Peyer's patch (tissue), 4 donors: ENCODE measurements at regions not wholly inside any gene's neighbourhood (a gene's known extent, or its start where the extent isn't known, plus 50 kb on each side); places are given as distances from the start of the nearest gene placed in this dataset.

Experiments used
- CTCF ChIP-seq, 6 experiments: fragments of 450-650 bp in 4 of 6; fragments of 200-600 bp in 2 of 6; sonication (generic) in 1 of 6; IDR thresholded peaks; one replicate each; pipeline ENCODE4 v1.5.1; 2017 to 2019; ENCODE audit warnings: antibody characterized with exemption in 6 of 6, mild to moderate bottlenecking in 3 of 6, moderate library complexity in 1 of 6
- POLR2A ChIP-seq, 2 donors: fragments of 450-650 bp; IDR thresholded peaks; one replicate each; pipeline ENCODE4 v1.5.1; 2017; ENCODE audit warnings: antibody characterized with exemption in 2 of 2, mild to moderate bottlenecking in 2 of 2, moderate library complexity in 2 of 2

DNA sequence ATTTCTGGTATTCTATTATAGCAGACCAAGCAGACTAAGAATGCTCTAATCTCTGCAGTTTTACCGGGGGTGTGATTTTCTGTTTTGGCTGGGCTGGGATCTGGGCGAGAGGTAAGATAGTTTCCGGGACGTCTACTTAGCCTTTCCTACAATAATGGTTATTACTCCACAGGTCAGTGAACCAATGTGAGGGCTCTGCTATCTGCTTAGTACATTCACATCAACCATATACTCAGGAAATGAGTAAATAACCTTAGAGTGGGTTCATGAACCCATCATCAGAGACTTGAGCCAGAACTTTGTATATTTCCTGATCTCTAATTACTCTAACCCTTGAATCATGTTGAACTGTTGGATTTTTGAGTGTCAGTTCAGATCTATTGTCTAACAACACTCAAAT is 90.1 kb upstream of the NOL4 start:
- TF ChIP-seq CTCF (IDR thresholded peaks at IDR 0.05): no peak
- no peak for TF ChIP-seq POLR2A (IDR thresholded peaks at IDR 0.05)
